KMS-11 (cell line): ENCODE measurements at regions not wholly inside any gene's neighbourhood (a gene's known extent, or its start where the extent isn't known, plus 50 kb on each side); places are given as distances from the start of the nearest gene placed in this dataset.

Experiments
- H2AFZ ChIP-seq: fragments of 200-600 bp; sonication (generic); 2 replicates; pipeline ENCODE4 v1.6.1; 2016; ENCODE audit warnings: antibody characterized with exemption, mixed run types, low read depth
- H3K27ac ChIP-seq: fragments of 200-600 bp; sonication (generic); 2 replicates; pipeline ENCODE4 v1.6.1; 2016; ENCODE audit warnings: mild to moderate bottlenecking, mixed run types
- H3K27me3 ChIP-seq: fragments of 200-600 bp; sonication (generic); 2 replicates; pipeline ENCODE4 v1.6.1; 2017; ENCODE audit warnings: mild to moderate bottlenecking, low read depth, mixed run types, moderate library complexity; ENCODE audit not compliant: insufficient read depth
- H3K36me3 ChIP-seq: fragments of 200-600 bp; sonication (generic); 2 replicates; pipeline ENCODE4 v1.6.1; 2017; ENCODE audit warnings: mild to moderate bottlenecking, mixed run types; ENCODE audit not compliant: insufficient read depth
- H3K4me1 ChIP-seq: fragments of 200-600 bp; sonication (generic); 2 replicates; pipeline ENCODE4 v1.6.1; 2016; ENCODE audit warnings: mild to moderate bottlenecking, low read depth, mixed run types; ENCODE audit not compliant: poor library complexity, severe bottlenecking
- H3K4me2 ChIP-seq: fragments of 200-600 bp; sonication (generic); 2 replicates; pipeline ENCODE4 v1.7.0; 2016; ENCODE audit warnings: mild to moderate bottlenecking, mixed run types
- H3K4me3 ChIP-seq: fragments of 200-600 bp; sonication (generic); IDR thresholded peaks from 2 replicates; pipeline ENCODE4 v1.6.1; 2017; ENCODE audit warnings: low read depth, low read length, mixed read lengths; ENCODE audit not compliant: insufficient read depth
- H3K79me2 ChIP-seq: fragments of 200-600 bp; sonication (generic); 2 replicates; pipeline ENCODE4 v1.6.1; 2016; ENCODE audit warnings: low read depth, mixed run types; ENCODE audit not compliant: insufficient read depth
- H3K9ac ChIP-seq: fragments of 200-600 bp; sonication (generic); 2 replicates; pipeline ENCODE4 v1.6.1; 2016; ENCODE audit warnings: mild to moderate bottlenecking, mixed run types
- H4K20me1 ChIP-seq: fragments of 200-600 bp; sonication (generic); 2 replicates; pipeline ENCODE4 v1.6.1; 2016; ENCODE audit warnings: mild to moderate bottlenecking, mixed run types; ENCODE audit not compliant: insufficient read depth
- TF ChIP-seq, protein P1 (sequence below): fragments of 200-600 bp; sonication (generic); conservative IDR thresholded peaks from 2 replicates; pipeline ENCODE4 v1.6.1; 2017; ENCODE audit warnings: low read depth, mild to moderate bottlenecking, antibody characterized with exemption, low read length, moderate library complexity, mixed read lengths

DNA sequence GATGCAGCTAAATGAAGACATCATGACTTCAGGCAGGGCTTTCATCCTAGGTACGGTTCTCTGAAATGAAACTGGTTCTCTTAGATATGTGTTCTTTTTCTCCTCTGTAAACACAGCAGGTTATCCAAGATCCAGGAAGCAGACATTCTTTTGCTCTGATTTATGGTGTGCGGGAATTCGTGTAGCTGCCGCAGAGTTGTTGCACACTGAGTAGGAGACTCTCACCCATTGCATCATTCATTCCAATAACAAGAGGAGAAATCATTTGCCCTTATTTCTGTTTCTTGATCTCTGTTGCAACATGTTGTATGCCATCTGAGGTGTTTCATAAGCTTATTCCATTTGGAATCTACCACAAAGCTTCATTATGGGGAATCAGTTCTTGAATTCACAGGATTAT, 133.6 kb upstream of the VCX2 start:
- Histone ChIP-seq H3K4me1 (no peaks in the 10 kb centered on the region), H2AFZ (no peak overlapping the region), H3K79me2 (no peaks in the 10 kb centered on the region), H3K4me2 (no peak overlapping the region), H3K36me3 (no peaks in the 10 kb centered on the region), H3K4me3 (no peak overlapping the region), H3K27me3 (no peaks in the 10 kb centered on the region), H3K27ac (no peak overlapping the region), H4K20me1 (no peaks in the 10 kb centered on the region), H3K9ac (no peak overlapping the region)
- TF ChIP-seq, protein P1, sequence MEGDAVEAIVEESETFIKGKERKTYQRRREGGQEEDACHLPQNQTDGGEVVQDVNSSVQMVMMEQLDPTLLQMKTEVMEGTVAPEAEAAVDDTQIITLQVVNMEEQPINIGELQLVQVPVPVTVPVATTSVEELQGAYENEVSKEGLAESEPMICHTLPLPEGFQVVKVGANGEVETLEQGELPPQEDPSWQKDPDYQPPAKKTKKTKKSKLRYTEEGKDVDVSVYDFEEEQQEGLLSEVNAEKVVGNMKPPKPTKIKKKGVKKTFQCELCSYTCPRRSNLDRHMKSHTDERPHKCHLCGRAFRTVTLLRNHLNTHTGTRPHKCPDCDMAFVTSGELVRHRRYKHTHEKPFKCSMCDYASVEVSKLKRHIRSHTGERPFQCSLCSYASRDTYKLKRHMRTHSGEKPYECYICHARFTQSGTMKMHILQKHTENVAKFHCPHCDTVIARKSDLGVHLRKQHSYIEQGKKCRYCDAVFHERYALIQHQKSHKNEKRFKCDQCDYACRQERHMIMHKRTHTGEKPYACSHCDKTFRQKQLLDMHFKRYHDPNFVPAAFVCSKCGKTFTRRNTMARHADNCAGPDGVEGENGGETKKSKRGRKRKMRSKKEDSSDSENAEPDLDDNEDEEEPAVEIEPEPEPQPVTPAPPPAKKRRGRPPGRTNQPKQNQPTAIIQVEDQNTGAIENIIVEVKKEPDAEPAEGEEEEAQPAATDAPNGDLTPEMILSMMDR = no peak

DNA sequence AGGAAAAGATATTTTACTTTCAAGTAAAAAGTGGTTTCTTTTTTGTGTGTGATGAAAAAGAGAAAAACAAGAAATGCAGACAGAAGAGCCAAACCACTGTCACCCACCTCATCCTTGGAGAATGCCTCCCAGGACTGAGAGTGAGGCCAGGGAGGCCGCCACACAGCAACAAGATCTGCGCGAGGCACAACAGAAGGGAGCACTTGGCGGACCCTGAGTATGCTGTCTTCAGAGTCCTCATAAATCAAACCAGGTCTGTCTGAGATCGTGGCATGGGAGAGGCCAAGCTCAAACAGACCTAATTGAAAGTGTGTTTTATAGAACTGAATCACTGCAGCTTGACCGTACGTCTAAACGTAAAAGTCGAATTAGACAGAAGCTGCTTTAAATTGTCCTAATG, 134.3 kb upstream of the VCX2 start:
- Histone ChIP-seq H2AFZ (no peak overlapping the region), H3K27ac (no peak overlapping the region), H3K4me3 (no peak overlapping the region), H3K4me1 (no peaks in the 10 kb centered on the region), H3K79me2 (no peaks in the 10 kb centered on the region), H4K20me1 (no peaks in the 10 kb centered on the region), H3K36me3 (no peaks in the 10 kb centered on the region), H3K4me2 (no peak overlapping the region), H3K27me3 (no peaks in the 10 kb centered on the region), H3K9ac (no peak overlapping the region)
- TF ChIP-seq, protein P1 = no peak

DNA sequence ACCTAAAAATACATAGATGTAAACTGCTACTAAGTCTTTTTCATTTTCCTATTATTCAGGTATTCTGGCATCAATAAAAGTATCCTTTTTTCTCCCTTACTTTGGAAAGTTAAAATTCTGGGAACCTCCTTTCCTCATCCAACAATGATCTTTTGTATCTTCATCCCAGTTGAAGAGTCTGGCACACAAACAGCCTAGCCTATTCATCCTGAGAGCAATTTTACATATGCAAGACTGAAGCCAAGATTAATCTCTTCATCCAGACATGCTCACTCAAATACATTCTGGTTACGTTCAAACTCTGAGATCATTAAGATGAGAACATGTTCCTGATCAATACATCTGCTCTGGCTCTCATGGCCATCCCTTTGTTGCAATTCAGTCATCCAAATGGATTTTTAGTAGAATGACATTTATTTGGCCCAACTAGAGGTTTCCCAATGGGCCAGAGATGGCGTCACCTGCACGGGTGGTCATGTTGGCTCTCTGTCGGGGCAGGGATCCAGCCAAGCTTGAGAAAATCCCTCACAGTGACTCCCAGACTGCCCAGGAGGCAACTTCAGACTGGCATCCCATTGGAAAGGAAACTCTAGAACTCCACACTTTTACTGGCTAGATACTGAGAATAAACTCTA, 135.3 kb upstream of the VCX2 start:
- Histone ChIP-seq H3K4me2 (no peak overlapping the region), H3K79me2 (no peaks in the 10 kb centered on the region), H3K9ac (no peak overlapping the region), H3K27ac (no peak overlapping the region), H4K20me1 (no peaks in the 10 kb centered on the region), H3K27me3 (no peaks in the 10 kb centered on the region), H3K36me3 (no peaks in the 10 kb centered on the region), H2AFZ (no peak overlapping the region), H3K4me1 (no peaks in the 10 kb centered on the region), H3K4me3 (no peak overlapping the region)
- TF ChIP-seq, protein P1 = no peak

DNA sequence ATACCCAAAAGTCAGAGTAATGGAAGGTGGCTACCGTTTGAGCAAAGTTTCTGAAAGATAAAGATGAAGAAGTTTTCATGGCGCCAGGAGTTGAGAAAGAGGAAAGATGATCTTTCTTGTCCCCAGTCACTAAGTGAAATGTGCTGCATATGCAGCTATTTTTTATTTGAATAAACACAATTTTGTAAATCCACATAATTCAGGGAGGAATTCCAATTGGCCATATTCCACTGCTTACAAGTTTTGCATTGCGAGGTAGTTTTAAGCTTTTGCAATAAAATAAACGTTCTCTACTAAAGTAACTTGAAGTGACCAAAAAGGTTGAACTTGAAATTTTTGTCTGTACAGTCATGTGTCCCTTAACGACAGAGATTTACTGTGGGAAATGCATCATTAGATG, 139.3 kb upstream of the VCX2 start:
- Histone ChIP-seq H3K4me1 (no peaks in the 10 kb centered on the region), H3K36me3 (no peaks in the 10 kb centered on the region), H3K4me2 (no peak overlapping the region), H3K27ac (no peak overlapping the region), H3K27me3 (no peaks in the 10 kb centered on the region), H3K9ac (no peak overlapping the region), H3K79me2 (no peaks in the 10 kb centered on the region), H2AFZ (no peak overlapping the region), H3K4me3 (no peak overlapping the region), H4K20me1 (no peaks in the 10 kb centered on the region)
- TF ChIP-seq, protein P1 = no peak
